HG02938 (cell line): ENCODE measurements at regions not wholly inside any gene's neighbourhood (a gene's known extent, or its start where the extent isn't known, plus 50 kb on each side); places are given as distances from the start of the nearest gene placed in this dataset.
A peak's percentile ranks its signal among the peaks of the same experiment; 100 is the strongest.

Experiments
- ATAC-seq: cut with Tn5 transposase; IDR thresholded peaks from one replicate; pipeline ENCODE4 v1.9.1; 2021; ENCODE audit warnings: mild to moderate bottlenecking, moderate library complexity; ENCODE audit not compliant: unreplicated experiment

GRCh38 chr2:19519045-19519444 lies 160.6 kb upstream of the OSR1 start:
- ATAC-seq, result no peak

DNA sequence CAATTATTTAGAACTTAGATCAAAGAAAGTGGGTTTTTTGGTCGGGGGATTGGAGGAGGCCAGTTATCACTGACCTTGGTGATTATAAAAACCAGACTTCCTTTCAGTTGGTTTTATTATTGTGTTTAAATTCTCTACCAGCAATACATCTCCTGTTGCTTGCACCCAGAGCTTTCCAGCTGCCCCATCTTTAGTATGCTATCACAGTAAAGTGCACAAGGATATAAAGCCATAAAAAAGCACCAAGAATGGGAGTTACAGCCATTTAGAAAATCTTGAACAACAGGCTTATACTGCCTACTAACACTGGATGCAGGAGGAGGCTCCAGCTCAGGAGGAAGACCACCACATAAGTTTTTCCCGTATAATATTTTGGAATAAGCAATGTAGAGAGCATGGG lies 148.7 kb upstream of the OSR1 start:
- ATAC-seq, result no peak

GRCh38 chr2:19505199-19506136 lies 147.0 kb upstream of the OSR1 start:
- ATAC-seq, result no peak

GRCh38 chr2:19504400-19505198 lies 146.2 kb upstream of the OSR1 start:
- ATAC-seq, result no peak

DNA sequence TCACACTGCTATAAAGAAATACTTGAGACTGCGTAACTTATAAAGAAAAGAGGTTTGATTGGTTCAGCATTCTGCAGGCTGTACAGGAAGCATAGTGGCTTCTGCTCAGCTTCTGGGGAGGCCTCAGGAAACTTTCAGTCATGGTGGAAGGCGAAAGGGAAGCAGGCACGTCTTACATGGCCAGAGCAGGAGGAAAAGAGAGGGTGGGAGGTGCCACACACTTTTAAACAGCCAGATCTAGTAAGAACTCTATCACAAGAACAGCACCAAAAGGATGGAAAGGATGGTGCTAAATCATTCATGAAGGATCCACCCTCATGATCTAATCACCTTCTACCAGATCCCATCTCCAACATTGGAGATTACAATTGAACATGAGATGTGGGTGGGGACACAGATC lies 145.5 kb upstream of the OSR1 start:
- no peak for ATAC-seq

DNA sequence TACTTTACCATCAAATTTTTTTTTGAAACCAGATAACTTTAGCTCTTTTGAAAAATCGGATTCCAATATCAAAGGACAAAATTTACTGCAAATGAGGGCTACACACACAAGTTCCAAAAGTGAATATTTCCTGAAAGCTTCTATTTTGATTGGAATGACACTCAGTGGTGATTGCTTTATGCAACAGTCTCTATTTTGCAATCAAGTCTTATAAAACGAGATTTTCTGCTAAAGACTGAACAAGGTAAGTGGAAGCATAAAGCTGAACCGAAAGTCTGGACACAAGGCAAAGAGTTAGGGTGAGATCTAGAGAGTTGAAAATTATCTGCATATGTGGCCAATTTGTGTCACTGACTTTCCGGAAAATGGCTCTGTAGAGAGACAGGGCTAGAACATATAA lies 145.0 kb upstream of the OSR1 start:
- no peak for ATAC-seq

- no peak for ATAC-seq
These were observed 141.7 kb upstream of the OSR1 start for GRCh38 chr2:19500126-19500525.

DNA sequence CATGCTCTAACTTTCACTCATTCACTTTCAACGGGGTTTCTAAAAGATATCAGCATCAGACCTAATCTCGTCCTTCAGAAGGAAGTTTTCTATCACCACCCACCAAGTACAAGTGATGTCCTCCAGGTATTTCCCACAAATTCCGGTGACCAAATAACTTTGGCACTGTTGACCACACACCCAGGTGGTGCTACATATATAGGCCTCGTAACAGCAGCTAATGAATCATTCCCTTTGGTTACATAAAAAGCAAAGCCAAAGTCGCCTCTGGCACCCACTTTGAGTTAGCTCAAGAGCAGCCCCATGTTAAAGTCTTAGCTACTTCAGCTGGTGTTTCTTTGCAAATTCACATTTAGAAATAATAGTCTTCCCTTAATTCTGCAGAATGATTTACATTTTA lies 138.2 kb upstream of the OSR1 start:
- no peak for ATAC-seq

DNA sequence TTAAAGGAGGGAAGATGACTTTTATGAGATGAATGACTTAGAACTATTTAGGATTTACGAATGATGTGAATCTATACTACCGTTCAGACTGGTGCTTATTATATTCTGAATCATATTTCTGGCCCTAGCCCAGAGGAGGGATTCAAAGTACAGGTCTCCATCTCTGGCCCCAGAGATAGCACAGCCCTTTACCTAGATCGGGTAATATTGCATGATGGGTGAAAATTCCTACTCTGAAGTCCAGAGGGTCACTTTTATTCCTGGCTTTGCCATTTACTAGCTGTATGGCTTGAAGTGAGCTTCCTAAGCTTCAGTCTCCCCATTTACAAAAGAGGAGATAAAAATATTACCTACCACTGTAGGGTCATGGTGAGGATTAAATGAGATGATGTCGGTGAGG lies 135.8 kb upstream of the OSR1 start:
- ATAC-seq, result no peak

DNA sequence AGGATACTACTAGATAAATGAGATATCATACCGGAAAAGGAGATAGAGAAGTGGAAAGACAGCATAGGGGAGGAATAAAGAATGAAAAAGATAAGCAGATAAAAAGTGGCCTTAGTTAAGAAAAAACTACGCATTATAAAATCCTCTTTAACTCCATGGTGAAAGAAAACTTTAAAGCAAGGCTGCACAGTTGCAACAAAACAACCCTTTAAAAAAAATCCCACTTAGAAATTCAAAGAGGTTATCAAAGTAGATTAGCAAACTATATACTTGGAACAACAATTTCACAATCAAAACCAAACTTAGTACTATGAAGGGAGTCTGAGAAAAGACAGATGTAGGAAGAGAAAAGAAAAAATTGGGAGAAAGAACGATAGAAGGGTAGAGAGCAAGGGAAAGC lies 133.4 kb upstream of the OSR1 start:
- ATAC-seq, result no peak

DNA sequence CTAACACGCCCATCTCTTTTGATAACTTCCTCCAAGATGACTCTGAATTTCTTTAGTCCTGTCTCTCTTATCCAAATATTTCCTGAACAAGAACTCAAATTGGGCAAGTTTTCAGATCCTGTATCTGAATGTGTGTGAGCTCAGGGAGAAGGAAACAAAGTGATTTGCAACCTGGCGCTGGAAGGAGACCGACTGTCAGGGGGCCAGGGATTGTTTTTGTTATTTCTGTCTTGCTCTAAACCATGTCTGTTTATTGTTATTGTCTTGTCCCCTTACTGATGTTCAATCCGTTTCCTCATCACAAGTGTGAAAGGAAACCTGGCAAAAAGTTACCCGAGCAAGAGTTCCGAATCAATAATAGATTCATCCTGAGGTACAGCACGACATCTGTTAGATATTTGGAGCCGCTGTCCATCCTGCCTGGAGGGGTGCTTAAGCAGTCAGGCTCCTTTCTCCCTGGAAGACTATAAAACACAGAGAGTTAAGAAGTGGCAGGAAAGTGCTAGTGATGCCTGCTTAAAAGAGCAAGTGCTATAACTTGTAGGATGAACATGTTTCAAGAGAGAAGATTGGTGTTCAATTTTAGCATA lies 132.5 kb upstream of the OSR1 start:
- ATAC-seq, result no peak

DNA sequence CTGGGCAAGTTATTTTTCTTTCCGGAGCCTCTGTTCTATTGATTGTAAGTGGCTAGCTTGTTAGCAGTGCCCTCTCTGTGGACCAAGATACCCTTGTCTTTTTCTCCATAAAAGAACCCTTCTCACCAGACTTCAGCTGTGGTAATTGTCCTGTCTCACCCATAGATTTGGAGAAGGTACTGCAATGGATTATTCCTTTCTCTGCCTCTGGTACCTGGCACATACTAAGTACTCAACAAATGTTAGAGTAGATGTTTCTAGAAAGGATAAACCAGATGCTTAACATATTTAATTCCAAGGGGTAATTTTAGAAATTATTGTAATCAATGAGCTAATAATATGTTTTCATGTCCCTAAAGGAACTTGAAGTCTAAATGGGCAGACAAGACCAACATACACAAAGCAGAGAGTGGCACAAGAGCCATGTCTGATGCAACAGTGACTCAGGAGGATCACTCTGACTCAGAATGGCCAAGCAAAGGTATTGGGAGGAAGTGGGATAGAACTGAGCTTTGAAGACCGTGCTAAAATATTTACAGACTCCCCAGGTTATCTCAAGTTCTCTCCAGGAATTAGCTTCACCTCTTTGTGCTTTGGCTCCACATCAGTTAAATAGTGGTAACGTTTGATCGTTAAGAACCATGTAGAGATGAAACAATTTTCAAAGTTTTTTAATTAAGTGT lies 129.7 kb upstream of the OSR1 start:
- peak; percentile 85 for ATAC-seq

DNA sequence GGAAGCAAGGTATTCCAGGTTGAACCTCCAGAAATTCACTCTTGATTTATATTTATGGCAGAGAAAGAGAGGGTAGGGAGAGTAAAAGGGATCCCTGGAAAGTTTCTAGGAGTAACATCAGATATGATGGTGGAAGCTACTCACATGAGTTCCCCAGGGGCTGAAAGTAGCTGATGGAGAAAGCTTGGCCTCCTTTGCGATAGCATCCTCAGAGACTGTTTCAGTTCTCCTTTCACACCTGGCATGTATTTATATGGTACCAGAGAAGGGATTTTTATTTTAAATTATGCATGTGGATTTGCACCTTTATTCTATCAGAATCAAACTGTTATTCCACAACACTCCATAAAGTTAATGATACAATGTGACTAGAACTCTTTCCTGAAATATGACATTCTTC lies 126.3 kb upstream of the OSR1 start:
- ATAC-seq, result no peak

- no peak for ATAC-seq
These were observed 122.2 kb upstream of the OSR1 start for GRCh38 chr2:19480673-19481072.

GRCh38 chr2:19479666-19480065 lies 121.2 kb upstream of the OSR1 start:
- ATAC-seq, result no peak

DNA sequence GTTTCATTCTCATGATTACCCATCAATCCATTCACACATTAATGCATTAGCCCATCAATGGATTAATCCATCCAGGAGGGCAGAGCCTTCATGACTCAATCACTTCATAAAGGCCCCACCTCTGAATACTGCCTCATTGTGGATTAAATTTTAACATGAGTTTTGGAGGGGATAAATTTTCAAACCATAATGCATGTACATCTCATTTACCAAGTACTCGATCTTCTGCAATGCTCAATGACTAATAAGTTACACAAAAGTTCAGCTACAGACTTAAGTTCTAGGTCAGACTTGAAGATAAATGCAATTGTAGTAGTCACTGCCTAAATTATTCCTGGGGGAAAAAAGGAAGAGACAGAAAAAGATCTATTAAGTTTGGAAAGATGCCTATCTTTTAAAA lies 120.0 kb upstream of the OSR1 start:
- no peak for ATAC-seq

DNA sequence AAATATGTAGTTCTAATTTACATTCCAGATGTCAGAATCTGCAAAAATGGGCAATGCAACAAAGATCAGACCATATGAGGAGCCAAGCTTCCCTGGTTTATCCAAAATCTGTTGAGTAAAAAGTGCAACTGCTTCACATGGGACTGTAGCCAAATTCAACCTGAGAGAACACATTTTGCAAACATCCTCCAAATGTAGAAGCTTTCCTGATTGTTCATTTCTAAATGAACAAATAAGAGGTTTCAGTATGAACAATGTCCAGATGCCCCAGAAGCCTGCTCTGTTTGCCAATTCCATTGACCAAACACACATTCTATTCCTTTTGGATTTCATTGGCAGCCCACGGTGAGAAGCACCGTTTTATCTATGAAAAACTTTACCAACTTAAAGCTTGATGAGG lies 117.9 kb upstream of the OSR1 start:
- ATAC-seq, result no peak

- ATAC-seq, result peak; percentile 98
These were observed 115.7 kb upstream of the OSR1 start for GRCh38 chr2:19474128-19474527.

DNA sequence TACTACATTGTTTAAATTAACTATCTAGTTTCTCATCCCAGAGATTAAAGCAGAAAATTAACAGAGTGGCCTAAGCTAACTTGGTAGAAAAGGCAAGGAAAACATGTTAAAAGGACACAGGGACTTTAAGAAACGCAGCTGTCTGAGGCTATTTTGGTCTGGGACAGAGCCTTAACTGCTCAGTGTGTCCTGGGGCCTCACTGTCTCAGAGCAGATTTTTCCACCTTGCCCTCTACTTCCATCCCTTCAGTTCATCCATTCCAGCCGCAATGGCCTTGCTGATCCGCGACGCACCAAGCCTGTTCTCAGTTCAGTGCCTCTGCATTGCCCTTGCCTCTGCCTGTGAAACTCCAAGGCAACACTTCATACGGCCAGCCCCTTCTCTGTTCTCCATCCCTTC lies 114.9 kb upstream of the OSR1 start:
- no peak for ATAC-seq

GRCh38 chr2:19472391-19472978 lies 114.1 kb upstream of the OSR1 start:
- no peak for ATAC-seq

DNA sequence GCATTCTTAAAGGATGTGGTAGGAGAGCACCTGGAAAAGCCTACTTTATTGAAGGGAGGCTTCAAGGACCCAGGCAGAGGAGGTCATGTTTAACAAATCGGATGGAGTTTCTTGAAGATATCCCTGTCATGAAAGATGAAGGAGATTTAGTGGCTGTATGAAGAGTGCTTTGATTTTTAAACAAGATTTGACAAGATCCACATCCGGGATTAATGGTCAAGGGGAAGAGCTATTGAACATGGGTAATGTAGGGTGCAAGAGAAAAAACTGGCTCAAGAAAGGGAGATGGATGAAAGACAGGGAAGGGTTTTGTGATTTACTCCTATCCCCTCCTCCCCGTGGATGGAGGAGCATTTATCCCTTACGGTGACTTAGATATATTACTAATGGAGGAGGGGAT lies 113.1 kb upstream of the OSR1 start:
- no peak for ATAC-seq
